Stimulated activated CD4-positive, alpha-beta T cell treated with anti-CD3 and anti-CD28 coated beads, TNF-alpha, amount 100 ng/mL, for 1 hour (primary cell): ENCODE measurements at regions not wholly inside any gene's neighbourhood (a gene's known extent, or its start where the extent isn't known, plus 50 kb on each side); places are given as distances from the start of the nearest gene placed in this dataset.

Source experiments
- DNase-seq, 3 donors: peaks; one replicate each; pipeline ENCODE4 v3.0.0-alpha.2; 2020; ENCODE audit warnings: low read depth in 3 of 3, low spot score in 1 of 3

GRCh38 chr11:70020336-70021214, 57.5 kb upstream of the ANO1 start:
- no peak for DNase-seq

DNA sequence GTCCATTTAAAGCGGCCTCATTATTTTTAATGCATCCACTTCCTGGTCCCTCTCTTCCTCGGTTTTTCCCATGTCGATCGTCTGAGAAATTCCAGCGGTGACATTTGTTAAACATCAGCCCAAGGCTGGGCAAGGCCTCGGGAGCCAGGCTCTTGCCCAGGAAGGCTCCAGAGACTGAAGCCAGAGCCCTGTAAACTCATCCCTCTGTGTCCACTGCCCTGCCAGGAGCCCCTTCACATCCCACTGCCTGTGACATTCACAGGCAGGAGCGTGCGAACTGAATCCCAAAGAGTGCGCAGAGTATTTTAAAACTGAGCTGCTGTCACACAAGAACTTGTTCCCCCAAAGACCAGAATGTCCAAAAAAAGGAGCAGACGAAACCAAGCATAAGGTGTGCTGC, 56.5 kb upstream of the ANO1 start:
- no peak for DNase-seq

GRCh38 chr11:70024036-70024772, 53.9 kb upstream of the ANO1 start:
- no peak for DNase-seq

DNA sequence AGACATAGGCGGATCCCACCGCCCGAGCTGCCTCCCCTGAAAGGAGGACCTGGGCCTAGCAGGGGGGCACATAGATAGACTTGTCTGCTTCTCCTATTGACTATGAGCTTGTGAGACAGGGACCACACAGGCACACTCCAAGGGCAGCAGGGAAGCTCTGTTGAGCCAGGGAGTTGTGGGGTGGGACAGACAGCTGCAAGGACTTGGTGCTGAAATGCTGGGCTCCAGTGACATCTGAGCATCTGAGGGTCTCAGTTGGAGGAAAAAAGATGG, 53.4 kb upstream of the ANO1 start:
- no peak for DNase-seq

DNA sequence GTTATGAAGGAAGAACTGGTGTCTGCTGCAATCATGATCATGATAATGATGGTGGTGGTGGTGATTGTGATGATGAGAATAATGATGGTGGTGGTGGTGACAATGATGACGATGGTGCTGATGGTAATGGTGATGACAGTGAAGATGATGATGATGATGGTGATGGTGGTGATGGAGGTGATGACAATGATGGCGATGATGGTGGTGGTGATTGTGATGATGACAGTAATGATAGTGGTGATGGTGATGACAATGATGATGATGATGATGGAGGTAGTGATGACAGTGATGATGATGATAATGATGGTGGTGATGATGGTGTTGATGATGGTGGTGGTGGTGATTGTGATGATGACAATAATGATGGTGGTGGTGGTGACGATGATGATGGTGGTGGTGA, 52.8 kb upstream of the ANO1 start:
- no peak for DNase-seq

DNA sequence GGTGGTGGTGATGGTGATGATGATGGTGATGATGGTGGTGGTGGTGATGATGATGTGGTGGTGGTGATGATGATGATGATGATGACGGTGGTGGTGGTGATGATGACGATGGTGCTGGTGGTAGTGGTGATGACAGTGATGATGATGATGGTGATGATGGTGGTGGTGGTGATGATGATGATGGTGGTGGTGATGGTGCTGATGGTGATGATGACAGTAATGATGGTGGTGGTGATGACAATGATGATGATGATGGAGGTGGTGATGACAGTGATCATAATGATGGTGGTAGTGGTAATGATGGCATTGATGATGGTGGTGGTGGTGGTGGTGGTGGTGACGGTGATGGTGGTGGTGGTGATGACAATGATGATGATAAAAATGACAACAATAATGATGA, 52.1 kb upstream of the ANO1 start:
- no peak for DNase-seq

DNA sequence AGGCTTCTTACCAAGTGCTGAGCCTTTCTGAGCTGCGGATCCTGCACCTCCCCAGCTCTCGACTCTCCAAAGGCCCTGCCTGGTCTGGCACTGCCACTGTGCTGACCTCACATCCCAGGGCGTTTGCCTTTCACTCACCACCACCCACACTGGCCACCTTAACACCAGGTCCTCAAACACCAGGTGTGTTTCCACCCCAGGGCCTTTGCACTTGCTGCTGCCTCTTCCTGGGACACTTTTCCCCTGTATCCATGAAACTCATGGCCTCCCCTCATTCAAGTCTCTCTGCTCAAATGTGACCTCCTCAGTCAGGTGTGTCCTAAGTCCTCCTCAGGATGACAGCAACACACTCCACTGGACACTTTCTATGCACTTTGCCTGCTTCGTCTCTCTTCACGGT, 51.4 kb upstream of the ANO1 start:
- no peak for DNase-seq

DNA sequence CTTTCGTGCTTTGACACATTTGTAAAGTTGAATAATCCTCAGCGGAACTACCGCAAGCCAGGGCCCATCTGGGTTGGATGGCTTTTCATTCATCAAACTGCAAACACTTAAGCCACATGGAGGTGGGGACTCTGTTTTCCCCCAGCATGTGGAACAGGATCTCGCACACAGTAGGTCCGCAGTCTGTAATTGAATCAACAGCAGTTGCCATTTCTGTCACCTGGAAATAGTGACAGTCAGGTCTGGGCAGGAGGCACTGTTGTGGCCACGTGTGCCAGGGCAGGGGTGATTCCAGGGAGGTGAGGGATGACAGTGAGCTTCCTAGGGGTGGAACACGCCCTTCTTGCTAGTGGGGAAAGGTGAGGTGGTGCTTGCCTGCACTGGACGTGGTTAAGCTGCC, 50.7 kb upstream of the ANO1 start:
- DNase-seq: no peak

- no peak for DNase-seq
Measured at GRCh38 chr11:70028147-70028855, 49.8 kb upstream of the ANO1 start.
